Ascending aorta (tissue), 2 donors: ENCODE measurements at regions not wholly inside any gene's neighbourhood (a gene's known extent, or its start where the extent isn't known, plus 50 kb on each side); places are given as distances from the start of the nearest gene placed in this dataset.
"Not testable (repeated sequence)": the region's sequence is repeated elsewhere in the genome, so short reads cannot be mapped to it uniquely, and the experiment has no call there.

Experiments used
- DNase-seq, 2 donors: peaks; one replicate each; pipeline ENCODE4 v3.0.0-alpha.2; 2019; ENCODE audit warnings: low spot score in 2 of 2
- H3K27ac ChIP-seq, 2 donors: fragments of 200-600 bp; sonication (generic); one replicate each; pipeline ENCODE4 v1.5.1; 2016 to 2017; ENCODE audit warnings: mild to moderate bottlenecking in 1 of 2
- H3K27me3 ChIP-seq: fragments of 200-600 bp; sonication (generic); one replicate; pipeline ENCODE4 v1.5.1; 2017
- H3K36me3 ChIP-seq, 2 donors: fragments of 200-600 bp; sonication (generic); one replicate each; pipeline ENCODE4 v1.5.1; 2016
- H3K4me1 ChIP-seq, 2 donors: fragments of 200-600 bp; sonication (generic); one replicate each; pipeline ENCODE4 v1.5.1; 2016 to 2017; ENCODE audit warnings: mild to moderate bottlenecking in 1 of 2
- H3K4me3 ChIP-seq, 2 donors: fragments of 200-600 bp; sonication (generic); one replicate each; pipeline ENCODE4 v1.5.1; 2016 to 2017; ENCODE audit warnings: mild to moderate bottlenecking in 1 of 2
- H3K9me3 ChIP-seq, 2 donors: fragments of 200-600 bp; sonication (generic); one replicate each; pipeline ENCODE4 v1.5.1; 2016
- CTCF ChIP-seq, 3 experiments: fragments of 200-600 bp in 2 of 3; fragments of 450-650 bp in 1 of 3; sonication (generic) in 2 of 3; IDR thresholded peaks; one replicate each; pipeline ENCODE4 v1.5.1; 2016 to 2019; ENCODE audit warnings: antibody characterized with exemption in 3 of 3, mild to moderate bottlenecking in 1 of 3, moderate library complexity in 1 of 3
- intact Hi-C: fragments of 100-400 bp; cut with DNase I; formaldehyde crosslinking; loops from one replicate; pipeline ENCODE4 v1.15.1; 2023

DNA sequence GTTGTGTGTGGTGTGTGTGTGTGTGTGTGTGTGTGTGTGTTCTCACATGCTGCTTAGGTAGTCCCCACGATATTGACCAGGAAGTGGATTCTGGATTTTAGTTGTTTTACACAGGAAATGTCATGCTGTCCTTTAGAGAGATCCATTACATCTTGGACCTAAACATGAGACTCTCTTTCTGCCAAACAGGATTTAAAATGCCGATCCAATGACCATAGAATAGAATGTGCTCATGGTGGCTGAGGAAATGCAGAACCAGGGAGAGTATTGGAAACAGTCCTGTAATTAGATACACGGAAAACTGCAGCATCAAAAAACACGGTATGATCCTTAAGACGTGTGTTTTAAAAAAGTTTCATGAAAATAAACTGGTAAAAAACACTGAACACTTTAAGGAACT, 347.8 kb upstream of the FRG1 start:
- H3K27me3 ChIP-seq = no peaks in the 10 kb centered on the region
- intact Hi-C loops = no loop called here

DNA sequence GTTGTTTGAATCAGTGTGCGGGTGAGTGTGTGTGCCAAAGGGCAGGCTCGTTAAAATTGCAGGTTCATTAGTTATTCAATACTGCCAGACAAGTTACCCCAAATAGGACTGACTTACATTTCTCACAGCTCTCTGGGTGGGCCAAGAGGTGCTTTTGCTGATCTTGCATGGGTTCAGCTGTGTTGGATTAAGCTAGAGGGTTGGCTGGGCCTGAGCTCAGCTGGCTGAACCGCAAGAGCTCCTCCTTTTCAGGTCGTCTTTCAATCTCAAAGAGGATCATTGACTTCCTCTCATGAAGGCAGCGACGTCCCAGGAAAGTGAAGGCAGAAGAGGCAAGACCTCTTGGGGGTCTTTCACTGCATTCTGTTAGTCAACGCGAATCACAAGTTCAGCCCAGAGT, 343.3 kb upstream of the FRG1 start:
- no peak for DNase-seq
- H3K9me3 ChIP-seq = no peaks in the 10 kb centered on the region
- H3K36me3 ChIP-seq = no peaks in the 10 kb centered on the region
- H3K27ac ChIP-seq = no peak overlapping the region
- no peak overlapping the region for H3K4me3 ChIP-seq
- no peaks in the 10 kb centered on the region for H3K27me3 ChIP-seq
- intact Hi-C loops = no loop called here
- no peaks in the 10 kb centered on the region for H3K4me1 ChIP-seq
- TF ChIP-seq CTCF (IDR thresholded peaks at IDR 0.05) = no peak

More for the DNA sequence above, 347.8 kb upstream of the FRG1 start:
- Histone ChIP-seq H3K4me1 (no peaks in the 10 kb centered on the region), H3K27ac (no peak overlapping the region), H3K9me3 (no peaks in the 10 kb centered on the region), H3K4me3 (no peak overlapping the region), H3K36me3 (no peaks in the 10 kb centered on the region)
- no peak for TF ChIP-seq CTCF (IDR thresholded peaks at IDR 0.05)
- DNase-seq = no peak

- Histone ChIP-seq H3K27ac (no peak overlapping the region), H3K27me3 (no peaks in the 10 kb centered on the region), H3K9me3 (no peaks in the 10 kb centered on the region), H3K4me1 (no peaks in the 10 kb centered on the region), H3K36me3 (no peaks in the 10 kb centered on the region), H3K4me3 (no peak overlapping the region)
- no peak for DNase-seq
- intact Hi-C loops = no loop called here
- TF ChIP-seq CTCF (IDR thresholded peaks at IDR 0.05) = no peak
Measured at GRCh38 chr4:189600264-189600663, 340.4 kb upstream of the FRG1 start.

GRCh38 chr4:189600718-189601435, 339.8 kb upstream of the FRG1 start:
- H3K36me3 ChIP-seq = no peaks in the 10 kb centered on the region
- no peak overlapping the region for H3K27ac ChIP-seq
- no peak for DNase-seq
- TF ChIP-seq CTCF (IDR thresholded peaks at IDR 0.05) = no peak
- H3K9me3 ChIP-seq = no peaks in the 10 kb centered on the region
- no peak overlapping the region for H3K4me3 ChIP-seq
- H3K27me3 ChIP-seq = no peaks in the 10 kb centered on the region
- H3K4me1 ChIP-seq = no peaks in the 10 kb centered on the region
- intact Hi-C loops = no loop called here

DNA sequence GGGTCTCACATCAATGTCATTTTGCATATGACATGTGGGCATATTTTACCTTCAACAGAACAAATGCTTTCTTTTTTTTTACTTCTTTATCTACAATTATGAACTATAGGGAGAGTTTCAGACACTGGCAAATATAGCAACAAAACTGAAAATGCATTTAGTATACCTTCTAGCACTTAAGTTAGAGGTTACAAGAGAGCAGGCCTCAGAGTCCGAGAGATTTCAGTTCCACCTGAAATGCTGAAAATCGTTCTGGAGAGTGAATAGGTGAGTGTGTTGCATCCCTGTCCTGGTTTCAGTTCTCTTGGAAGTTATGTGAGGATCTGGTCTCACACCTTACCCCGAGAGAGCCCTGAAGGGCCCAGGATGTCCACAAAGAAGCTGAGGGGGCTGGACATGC, 337.8 kb upstream of the FRG1 start:
- intact Hi-C loops, H3K27me3 ChIP-seq, DNase-seq: not testable (repeated sequence)

DNA sequence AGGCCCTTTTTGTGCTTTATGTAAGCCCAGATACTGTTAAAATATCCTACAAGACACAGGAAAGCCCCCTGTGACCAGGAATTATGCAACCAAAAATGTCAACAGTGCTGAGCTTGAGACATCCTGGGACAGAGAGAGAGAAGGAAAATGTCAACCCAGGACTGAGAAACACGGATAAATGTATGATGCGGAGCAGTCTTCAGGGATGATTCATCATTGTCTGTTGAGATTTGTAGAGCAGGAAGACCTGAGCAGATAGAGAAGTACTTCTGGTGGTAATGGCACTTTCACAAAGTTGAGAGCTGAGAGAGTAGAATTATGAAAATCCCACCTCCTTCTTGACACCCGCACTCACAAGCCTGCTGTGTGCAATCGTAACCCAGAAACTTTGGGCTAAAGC, 330.1 kb upstream of the FRG1 start:
- H3K36me3 ChIP-seq, H3K27ac ChIP-seq, H3K9me3 ChIP-seq, H3K4me1 ChIP-seq, H3K27me3 ChIP-seq, H3K4me3 ChIP-seq, intact Hi-C loops, DNase-seq: not testable (repeated sequence)

More for the DNA sequence above, 337.8 kb upstream of the FRG1 start:
- not testable (repeated sequence) for H3K27ac ChIP-seq, H3K9me3 ChIP-seq, H3K4me1 ChIP-seq, H3K4me3 ChIP-seq, H3K36me3 ChIP-seq

GRCh38 chr4:189613207-189613606, 327.5 kb upstream of the FRG1 start:
- Histone ChIP-seq H3K27ac (no peak overlapping the region), H3K9me3 (no peaks in the 10 kb centered on the region), H3K36me3 (no peaks in the 10 kb centered on the region), H3K27me3 (no peaks in the 10 kb centered on the region), H3K4me1 (no peaks in the 10 kb centered on the region), H3K4me3 (no peak overlapping the region)
- TF ChIP-seq CTCF (IDR thresholded peaks at IDR 0.05) = no peak
- intact Hi-C loops = no loop called here
- DNase-seq = no peak
